Neutrophil (primary cell): ENCODE measurements at regions not wholly inside any gene's neighbourhood (a gene's known extent, or its start where the extent isn't known, plus 50 kb on each side); places are given as distances from the start of the nearest gene placed in this dataset.

Experiments used
- H3K27ac ChIP-seq: fragments of 200-600 bp; sonication (generic); 2 replicates; pipeline ENCODE4 v1.5.1; 2016; ENCODE audit warnings: mild to moderate bottlenecking, moderate library complexity
- H3K27me3 ChIP-seq: fragments of 200-600 bp; sonication (generic); 2 replicates; pipeline ENCODE4 v1.6.0; 2016; ENCODE audit warnings: mild to moderate bottlenecking
- H3K36me3 ChIP-seq: fragments of 200-600 bp; sonication (generic); 2 replicates; pipeline ENCODE4 v1.5.1; 2017
- H3K4me1 ChIP-seq, 2 experiments: fragments of 200-600 bp in 1 of 2; sonication (generic) in 1 of 2; 1 replicate in 1 of 2; 2 replicates in 1 of 2; pipeline versions ENCODE4 v1.5.1 to v1.6.1; 2013 to 2016; ENCODE audit warnings: low read depth in 1 of 2, low read length in 1 of 2, mild to moderate bottlenecking in 1 of 2, moderate library complexity in 1 of 2; ENCODE audit not compliant: control insufficient read depth in 1 of 2, insufficient read depth in 1 of 2
- H3K4me3 ChIP-seq, 2 experiments: fragments of 200-600 bp in 1 of 2; sonication (generic) in 1 of 2; 1 replicate in 1 of 2; 2 replicates in 1 of 2; pipeline ENCODE4 v1.5.1; 2013 to 2016; ENCODE audit warnings: low read depth in 1 of 2, low read length in 1 of 2, mild to moderate bottlenecking in 1 of 2, moderate library complexity in 1 of 2
- H3K9me3 ChIP-seq: fragments of 200-600 bp; sonication (generic); 2 replicates; pipeline ENCODE4 v1.5.1; 2016
- TF ChIP-seq, protein P1 (sequence below): fragments of 200-600 bp; sonication (generic); IDR thresholded peaks from 2 replicates; pipeline ENCODE4 v1.5.1; 2016; ENCODE audit warnings: antibody characterized with exemption

DNA sequence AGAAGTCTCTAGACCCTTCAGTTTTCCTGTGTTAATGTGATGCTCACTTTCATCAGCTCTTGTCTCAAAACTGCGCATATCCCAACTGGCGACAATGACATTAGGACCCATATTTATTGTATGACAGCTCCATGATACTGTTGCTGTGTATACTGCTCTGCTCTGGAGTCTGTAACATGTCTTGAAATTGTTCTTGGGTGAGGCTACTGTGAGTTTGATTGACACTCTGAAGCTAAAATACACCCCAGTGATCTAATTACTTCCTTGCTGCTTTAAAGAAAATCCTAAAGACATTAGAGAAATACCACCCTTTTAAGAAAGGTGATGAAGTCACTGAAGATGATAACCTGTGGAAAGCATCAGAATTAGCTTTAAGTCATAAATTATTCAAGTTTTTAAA, 1046.2 kb downstream of the KCNT2 start:
- H3K9me3 ChIP-seq: no peaks in the 10 kb centered on the region
- H3K4me1 ChIP-seq: no peaks in the 10 kb centered on the region
- H3K4me3 ChIP-seq: no peak overlapping the region
- H3K27me3 ChIP-seq: no peaks in the 10 kb centered on the region
- no peak overlapping the region for H3K27ac ChIP-seq
- no peaks in the 10 kb centered on the region for H3K36me3 ChIP-seq
- TF ChIP-seq, protein P1, sequence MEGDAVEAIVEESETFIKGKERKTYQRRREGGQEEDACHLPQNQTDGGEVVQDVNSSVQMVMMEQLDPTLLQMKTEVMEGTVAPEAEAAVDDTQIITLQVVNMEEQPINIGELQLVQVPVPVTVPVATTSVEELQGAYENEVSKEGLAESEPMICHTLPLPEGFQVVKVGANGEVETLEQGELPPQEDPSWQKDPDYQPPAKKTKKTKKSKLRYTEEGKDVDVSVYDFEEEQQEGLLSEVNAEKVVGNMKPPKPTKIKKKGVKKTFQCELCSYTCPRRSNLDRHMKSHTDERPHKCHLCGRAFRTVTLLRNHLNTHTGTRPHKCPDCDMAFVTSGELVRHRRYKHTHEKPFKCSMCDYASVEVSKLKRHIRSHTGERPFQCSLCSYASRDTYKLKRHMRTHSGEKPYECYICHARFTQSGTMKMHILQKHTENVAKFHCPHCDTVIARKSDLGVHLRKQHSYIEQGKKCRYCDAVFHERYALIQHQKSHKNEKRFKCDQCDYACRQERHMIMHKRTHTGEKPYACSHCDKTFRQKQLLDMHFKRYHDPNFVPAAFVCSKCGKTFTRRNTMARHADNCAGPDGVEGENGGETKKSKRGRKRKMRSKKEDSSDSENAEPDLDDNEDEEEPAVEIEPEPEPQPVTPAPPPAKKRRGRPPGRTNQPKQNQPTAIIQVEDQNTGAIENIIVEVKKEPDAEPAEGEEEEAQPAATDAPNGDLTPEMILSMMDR: no peak

DNA sequence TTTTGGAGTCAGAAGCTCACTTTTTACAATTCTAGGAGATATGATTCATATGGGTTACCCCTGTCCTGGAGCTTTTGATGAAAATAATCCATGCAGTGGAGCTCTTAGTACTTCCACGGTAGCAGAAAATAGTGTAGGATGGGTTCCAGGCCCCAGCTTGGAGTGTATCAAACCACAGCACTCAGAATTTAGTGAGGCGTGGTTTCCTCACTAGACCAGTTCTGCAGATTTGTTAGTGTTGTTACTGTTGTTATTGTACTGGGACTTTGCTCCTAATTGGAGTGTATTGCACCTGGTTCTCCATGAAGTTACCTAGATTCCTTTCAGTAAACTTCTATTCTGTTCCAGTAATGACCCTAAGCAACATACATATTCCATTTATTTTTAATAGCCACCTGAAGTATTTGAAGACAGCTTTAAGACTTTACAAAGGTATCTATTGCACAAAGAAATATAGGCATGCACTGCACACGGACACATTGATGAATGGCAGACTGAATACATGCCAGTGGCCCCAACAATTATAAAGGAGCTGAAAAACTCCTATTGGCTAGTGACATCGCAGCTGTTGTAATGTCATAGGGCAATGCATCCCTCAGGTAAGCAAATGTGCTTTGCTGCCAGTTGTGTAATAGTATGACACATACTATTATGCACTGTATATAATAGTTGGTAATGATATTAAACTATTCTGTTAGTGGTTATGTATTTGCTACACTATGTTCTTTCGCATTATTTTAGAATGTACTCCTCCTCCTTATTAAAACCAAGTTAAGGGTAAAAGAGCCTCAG, 1058.0 kb downstream of the KCNT2 start:
- Histone ChIP-seq H3K27ac (no peak overlapping the region), H3K4me1 (no peaks in the 10 kb centered on the region), H3K36me3 (no peaks in the 10 kb centered on the region), H3K4me3 (no peak overlapping the region), H3K27me3 (no peaks in the 10 kb centered on the region), H3K9me3 (no peaks in the 10 kb centered on the region)
- TF ChIP-seq, protein P1: no peak

DNA sequence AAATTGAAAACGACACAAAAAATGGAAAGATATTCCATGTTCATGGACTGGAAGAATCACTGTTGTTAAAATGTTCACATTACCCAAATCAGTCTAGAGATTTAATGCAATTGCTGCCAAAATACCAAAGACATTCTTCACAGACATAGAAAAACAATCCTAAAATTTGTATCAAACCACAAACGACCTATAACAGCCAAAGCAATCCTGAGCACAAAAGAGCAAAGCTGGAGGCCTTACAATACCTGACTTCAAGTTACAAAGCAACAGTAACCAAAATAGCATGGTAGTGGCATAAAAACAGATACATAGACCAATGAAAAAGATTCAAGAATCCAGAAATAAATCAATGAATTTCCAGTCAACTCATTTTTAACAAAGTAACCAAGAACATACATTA, 1077.3 kb downstream of the KCNT2 start:
- Histone ChIP-seq H3K27ac (no peak overlapping the region), H3K4me3 (no peak overlapping the region), H3K36me3 (no peaks in the 10 kb centered on the region), H3K9me3 (no peaks in the 10 kb centered on the region), H3K4me1 (no peaks in the 10 kb centered on the region), H3K27me3 (no peaks in the 10 kb centered on the region)
- TF ChIP-seq, protein P1: no peak

DNA sequence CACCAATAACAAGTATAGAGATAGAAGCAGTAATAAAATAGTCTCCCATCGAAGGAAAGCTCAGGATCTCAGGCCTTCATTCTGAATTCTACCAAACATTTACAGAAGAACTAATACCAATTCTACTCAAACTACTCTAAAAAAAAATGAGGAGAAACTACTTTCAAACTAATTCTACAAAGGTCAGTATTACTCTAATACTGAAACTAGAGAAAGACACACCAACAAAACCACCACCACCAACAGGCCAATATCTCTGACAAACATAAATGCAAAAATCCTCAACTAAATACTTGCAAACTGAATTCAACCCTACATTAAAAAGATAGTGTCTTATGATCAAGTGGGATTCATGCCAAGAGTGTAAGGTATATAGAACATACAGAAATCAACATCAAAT, 1078.4 kb downstream of the KCNT2 start:
- Histone ChIP-seq H3K4me3 (no peak overlapping the region), H3K36me3 (no peaks in the 10 kb centered on the region), H3K9me3 (no peaks in the 10 kb centered on the region), H3K27ac (no peak overlapping the region), H3K27me3 (no peaks in the 10 kb centered on the region), H3K4me1 (no peaks in the 10 kb centered on the region)
- TF ChIP-seq, protein P1: no peak

DNA sequence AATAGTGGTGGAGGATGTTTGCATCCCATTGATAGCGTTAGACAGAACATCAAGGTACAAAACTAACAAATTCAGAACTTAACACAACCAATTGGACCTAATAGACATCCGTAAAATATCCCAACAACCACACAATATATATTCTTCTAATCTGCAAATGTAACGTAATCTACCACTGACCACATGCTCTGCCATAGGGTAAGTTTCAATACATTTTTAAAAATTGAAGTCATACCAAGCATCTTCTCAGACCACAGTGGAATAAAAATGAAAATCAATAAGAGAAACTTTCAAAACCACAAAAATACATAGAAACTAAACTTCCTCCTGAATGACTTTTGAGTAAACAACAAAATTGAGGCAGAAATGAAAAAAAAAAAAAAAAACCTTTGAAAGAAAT, 1087.5 kb downstream of the KCNT2 start:
- Histone ChIP-seq H3K27ac (no peak overlapping the region), H3K36me3 (no peaks in the 10 kb centered on the region), H3K4me3 (no peak overlapping the region), H3K4me1 (no peaks in the 10 kb centered on the region), H3K9me3 (no peaks in the 10 kb centered on the region), H3K27me3 (no peaks in the 10 kb centered on the region)
- TF ChIP-seq, protein P1: no peak
